RWPE2 (cell line): ENCODE measurements at regions not wholly inside any gene's neighbourhood (a gene's known extent, or its start where the extent isn't known, plus 50 kb on each side); places are given as distances from the start of the nearest gene placed in this dataset.

Experiments
- ATAC-seq: fragments of 200-7000 bp; cut with Tn5 transposase; 3 replicates; pipeline ENCODE4 v1.9.1; 2021; ENCODE audit warnings: low read depth
- DNase-seq: peaks from one replicate; pipeline ENCODE4 v3.0.0-alpha.2; 2020; ENCODE audit warnings: low spot score
- H3K27ac ChIP-seq: fragments of 450-650 bp; 2 replicates; pipeline ENCODE4 v1.5.1; 2017; ENCODE audit warnings: mild to moderate bottlenecking; ENCODE audit not compliant: poor library complexity, severe bottlenecking
- H3K27me3 ChIP-seq: fragments of 250-450 bp; sonication (Bioruptor Pico); 2 replicates; pipeline ENCODE4 v1.5.1; 2021; ENCODE audit warnings: mild to moderate bottlenecking, moderate library complexity; ENCODE audit not compliant: insufficient read depth, poor library complexity, severe bottlenecking
- H3K36me3 ChIP-seq: fragments of 250-450 bp; sonication (Bioruptor Pico); 2 replicates; pipeline ENCODE4 v1.5.1; 2020; ENCODE audit warnings: low read depth, mild to moderate bottlenecking, moderate library complexity
- H3K4me1 ChIP-seq: fragments of 250-450 bp; sonication (Bioruptor Pico); 2 replicates; pipeline ENCODE4 v1.5.1; 2021; ENCODE audit warnings: mild to moderate bottlenecking, moderate library complexity; ENCODE audit not compliant: insufficient read depth, poor library complexity, severe bottlenecking
- H3K4me3 ChIP-seq: fragments of 250-450 bp; sonication (Bioruptor Pico); 2 replicates; pipeline ENCODE4 v1.5.1; 2021; ENCODE audit warnings: mild to moderate bottlenecking, moderate library complexity; ENCODE audit not compliant: severe bottlenecking
- H3K9me3 ChIP-seq: fragments of 250-450 bp; sonication (Bioruptor Pico); 2 replicates; pipeline ENCODE4 v1.5.1; 2021; ENCODE audit warnings: mild to moderate bottlenecking, moderate library complexity; ENCODE audit not compliant: severe bottlenecking
- TF ChIP-seq, protein P1 (sequence below): fragments of 450-650 bp; IDR thresholded peaks from one replicate; pipeline ENCODE4 v1.5.1; 2017; ENCODE audit warnings: mild to moderate bottlenecking, moderate library complexity; ENCODE audit not compliant: poor library complexity, severe bottlenecking

DNA sequence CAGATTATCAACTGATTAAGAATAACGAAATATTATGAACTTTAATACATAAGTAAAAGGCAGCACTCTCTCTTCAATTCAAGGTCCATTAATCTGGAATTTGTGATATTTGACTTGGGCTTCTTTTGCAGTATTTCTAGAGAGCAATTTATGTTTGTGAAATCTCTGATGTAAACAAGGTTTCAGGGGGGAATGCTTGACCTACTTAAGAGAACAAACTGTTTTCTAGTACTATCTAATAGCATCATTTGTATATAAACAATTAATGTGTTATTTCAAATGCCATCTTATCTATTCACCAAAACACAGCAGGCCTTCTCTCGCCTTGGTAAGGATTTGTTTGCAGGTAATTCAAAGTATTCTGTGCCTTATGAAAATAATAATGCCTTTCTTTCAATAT is 103.6 kb upstream of the FST start:
- H3K4me3 ChIP-seq: no peak overlapping the region
- H3K4me1 ChIP-seq: peaks cover 28% of the 10 kb centered on the region
- H3K36me3 ChIP-seq: no peaks in the 10 kb centered on the region
- no peak for DNase-seq
- TF ChIP-seq, protein P1, sequence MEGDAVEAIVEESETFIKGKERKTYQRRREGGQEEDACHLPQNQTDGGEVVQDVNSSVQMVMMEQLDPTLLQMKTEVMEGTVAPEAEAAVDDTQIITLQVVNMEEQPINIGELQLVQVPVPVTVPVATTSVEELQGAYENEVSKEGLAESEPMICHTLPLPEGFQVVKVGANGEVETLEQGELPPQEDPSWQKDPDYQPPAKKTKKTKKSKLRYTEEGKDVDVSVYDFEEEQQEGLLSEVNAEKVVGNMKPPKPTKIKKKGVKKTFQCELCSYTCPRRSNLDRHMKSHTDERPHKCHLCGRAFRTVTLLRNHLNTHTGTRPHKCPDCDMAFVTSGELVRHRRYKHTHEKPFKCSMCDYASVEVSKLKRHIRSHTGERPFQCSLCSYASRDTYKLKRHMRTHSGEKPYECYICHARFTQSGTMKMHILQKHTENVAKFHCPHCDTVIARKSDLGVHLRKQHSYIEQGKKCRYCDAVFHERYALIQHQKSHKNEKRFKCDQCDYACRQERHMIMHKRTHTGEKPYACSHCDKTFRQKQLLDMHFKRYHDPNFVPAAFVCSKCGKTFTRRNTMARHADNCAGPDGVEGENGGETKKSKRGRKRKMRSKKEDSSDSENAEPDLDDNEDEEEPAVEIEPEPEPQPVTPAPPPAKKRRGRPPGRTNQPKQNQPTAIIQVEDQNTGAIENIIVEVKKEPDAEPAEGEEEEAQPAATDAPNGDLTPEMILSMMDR: no peak
- H3K27ac ChIP-seq: no peak overlapping the region
- H3K27me3 ChIP-seq: no peaks in the 10 kb centered on the region
- no peak for ATAC-seq
- no peaks in the 10 kb centered on the region for H3K9me3 ChIP-seq

DNA sequence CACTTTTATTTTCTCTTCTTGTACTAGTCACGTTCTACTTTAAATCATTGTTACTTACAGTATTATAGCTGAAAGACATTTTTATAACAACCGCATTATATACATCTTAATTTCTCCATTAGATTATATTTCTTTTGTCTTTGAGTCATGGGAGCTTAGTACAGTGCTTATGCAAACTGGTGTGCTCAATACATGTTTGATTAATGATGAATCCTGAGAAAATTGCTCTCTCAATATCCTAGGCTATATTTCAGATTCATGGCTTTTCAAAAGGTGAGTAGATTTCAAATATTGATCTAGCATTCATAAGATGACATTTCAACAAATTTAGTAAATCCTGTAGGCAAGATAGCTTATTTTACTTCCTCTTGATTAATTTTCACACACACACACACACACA is 102.2 kb upstream of the FST start:
- TF ChIP-seq, protein P1: no peak
- Histone ChIP-seq H3K4me3 (no peak overlapping the region), H3K9me3 (no peaks in the 10 kb centered on the region), H3K36me3 (no peaks in the 10 kb centered on the region), H3K4me1 (peaks cover 26% of the 10 kb centered on the region), H3K27me3 (no peaks in the 10 kb centered on the region), H3K27ac (peak overlapping the region; percentile 48)
- 0 out of 3 replicates have a peak, but pooled peaks have one; percentile 28 for ATAC-seq
- DNase-seq: no peak

DNA sequence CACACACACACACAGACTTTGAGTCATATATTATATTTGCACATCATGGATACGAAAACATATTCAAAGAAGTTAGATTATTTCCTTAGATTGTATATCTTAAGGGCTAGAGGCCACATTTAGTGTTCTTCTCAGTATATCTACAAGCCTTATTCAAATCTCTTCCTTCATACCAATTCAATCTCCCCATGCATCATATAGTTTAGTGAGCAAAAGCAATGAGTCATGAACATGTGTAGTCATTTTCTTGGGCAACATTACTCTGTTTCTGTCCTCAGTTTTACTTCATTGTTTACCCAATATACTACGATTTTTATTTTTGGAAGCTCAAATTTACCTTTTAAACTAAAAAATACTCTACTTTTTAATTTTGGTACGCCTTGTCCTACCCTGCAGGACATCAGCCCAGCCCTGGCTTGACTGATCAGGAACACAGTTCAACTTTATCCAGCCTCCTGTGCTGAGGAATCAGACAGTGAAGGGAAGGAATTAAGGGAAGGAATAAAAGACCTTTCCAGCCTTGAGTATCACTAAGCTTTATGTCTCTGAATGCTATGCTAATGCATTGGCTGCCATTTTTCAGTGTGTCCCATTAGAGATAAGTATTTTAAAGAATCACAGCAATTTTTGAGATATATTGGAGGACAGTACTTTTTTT is 101.7 kb upstream of the FST start:
- Histone ChIP-seq H3K9me3 (no peaks in the 10 kb centered on the region), H3K27me3 (no peaks in the 10 kb centered on the region), H3K4me3 (no peak overlapping the region), H3K4me1 (peaks cover 21% of the 10 kb centered on the region), H3K36me3 (no peaks in the 10 kb centered on the region), H3K27ac (peak overlapping the region; percentile 48)
- DNase-seq (no peak), ATAC-seq (peak; percentile 96)
- TF ChIP-seq, protein P1: no peak

DNA sequence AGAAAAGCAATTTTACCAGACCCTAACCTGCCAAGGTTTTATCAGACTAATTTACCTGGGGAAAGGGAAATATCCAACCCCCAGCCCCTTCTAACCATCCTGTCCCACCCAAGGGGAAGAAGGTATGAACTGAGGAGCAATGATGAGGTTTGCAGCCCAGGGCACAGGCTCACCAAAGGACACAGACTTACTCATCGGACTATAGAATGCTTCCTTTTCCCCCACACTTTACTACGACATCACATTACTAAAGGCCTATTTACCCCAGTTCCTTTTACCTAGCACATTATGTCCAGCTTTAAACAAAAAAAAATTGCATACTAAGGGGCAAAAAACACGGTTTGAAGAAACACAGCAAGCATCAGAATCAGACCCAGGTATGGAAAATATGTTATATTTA is 94.1 kb upstream of the FST start:
- H3K4me3 ChIP-seq: no peak overlapping the region
- no peak for DNase-seq
- no peaks in the 10 kb centered on the region for H3K36me3 ChIP-seq
- H3K9me3 ChIP-seq: peaks cover 21% of the 10 kb centered on the region
- no peak for ATAC-seq
- no peak overlapping the region for H3K27ac ChIP-seq
- TF ChIP-seq, protein P1: no peak
- H3K27me3 ChIP-seq: no peaks in the 10 kb centered on the region
- H3K4me1 ChIP-seq: no peaks in the 10 kb centered on the region

DNA sequence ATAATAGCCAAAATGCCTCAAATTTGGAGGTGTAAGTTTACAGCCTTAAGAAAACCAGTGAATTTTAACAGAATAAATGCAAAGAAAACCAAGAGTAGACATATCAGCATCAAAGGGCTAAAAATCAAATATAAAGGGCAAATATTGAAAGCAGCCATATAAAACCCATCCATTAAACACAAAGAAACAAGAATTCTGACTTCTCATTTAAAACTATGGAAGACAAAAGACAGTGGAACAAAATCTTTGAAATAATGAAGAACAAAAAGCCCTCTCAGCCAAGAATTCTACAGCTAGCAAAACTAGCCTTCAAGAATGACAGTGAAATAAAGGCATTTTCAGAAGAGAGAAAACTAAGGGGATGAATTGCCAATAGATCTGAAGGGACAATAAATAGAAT is 91.3 kb upstream of the FST start:
- H3K27ac ChIP-seq: no peak overlapping the region
- no peak overlapping the region for H3K4me3 ChIP-seq
- no peaks in the 10 kb centered on the region for H3K36me3 ChIP-seq
- H3K27me3 ChIP-seq: no peaks in the 10 kb centered on the region
- TF ChIP-seq, protein P1: no peak
- peaks cover 21% of the 10 kb centered on the region for H3K9me3 ChIP-seq
- no peaks in the 10 kb centered on the region for H3K4me1 ChIP-seq
- DNase-seq: no peak
- no peak for ATAC-seq
